Right hindlimb (tissue), 1 donor: ENCODE measurements at regions not wholly inside any gene's neighbourhood (a gene's known extent, or its start where the extent isn't known, plus 50 kb on each side); places are given as distances from the start of the nearest gene placed in this dataset.
"Not testable (repeated sequence)": the region's sequence is repeated elsewhere in the genome, so short reads cannot be mapped to it uniquely, and the experiment has no call there.

Experiments
- DNase-seq: peaks from one replicate; pipeline ENCODE4 v3.0.0-alpha.2; 2018

GRCh38 chr12:131192951-131193350 lies 239.2 kb downstream of the ADGRD1 start:
- no peak for DNase-seq

GRCh38 chr12:131194166-131194565 lies 240.5 kb downstream of the ADGRD1 start:
- DNase-seq: no peak

GRCh38 chr12:131195796-131196195 lies 242.1 kb downstream of the ADGRD1 start:
- no peak for DNase-seq

- no peak for DNase-seq
Measured at GRCh38 chr12:131196220-131196619, 242.5 kb downstream of the ADGRD1 start.

- DNase-seq: no peak
Measured at GRCh38 chr12:131197490-131197889, 243.8 kb downstream of the ADGRD1 start.

- no peak for DNase-seq
Measured at GRCh38 chr12:131199221-131199620, 245.5 kb downstream of the ADGRD1 start.

GRCh38 chr12:131201912-131202311 lies 248.2 kb downstream of the ADGRD1 start:
- not testable (repeated sequence) for DNase-seq

- DNase-seq: no peak
Measured at GRCh38 chr12:131202592-131203378, 249.1 kb downstream of the ADGRD1 start.

- DNase-seq: no peak
Measured at GRCh38 chr12:131203666-131204415, 250.1 kb downstream of the ADGRD1 start.

GRCh38 chr12:131204416-131205274 lies 250.9 kb downstream of the ADGRD1 start:
- no peak for DNase-seq

- not testable (repeated sequence) for DNase-seq
Measured at GRCh38 chr12:131205275-131205933, 251.7 kb downstream of the ADGRD1 start.

- DNase-seq: not testable (repeated sequence)
Measured at GRCh38 chr12:131206630-131207299, 253.1 kb downstream of the ADGRD1 start.

GRCh38 chr12:131207300-131207660 lies 253.6 kb downstream of the ADGRD1 start:
- DNase-seq: not testable (repeated sequence)

- not testable (repeated sequence) for DNase-seq
Measured at GRCh38 chr12:131207841-131208240, 254.1 kb downstream of the ADGRD1 start.

- no peak for DNase-seq
Measured at GRCh38 chr12:131208425-131208824, 254.7 kb downstream of the ADGRD1 start.

GRCh38 chr12:131209082-131210070 lies 255.7 kb downstream of the ADGRD1 start:
- no peak for DNase-seq

GRCh38 chr12:131210506-131211339 lies 257.0 kb downstream of the ADGRD1 start:
- no peak for DNase-seq

- no peak for DNase-seq
Measured at GRCh38 chr12:131211340-131211938, 257.7 kb downstream of the ADGRD1 start.

GRCh38 chr12:131213896-131214442 lies 260.3 kb downstream of the ADGRD1 start:
- DNase-seq: no peak
